H1 (cell line): ENCODE measurements at regions not wholly inside any gene's neighbourhood (a gene's known extent, or its start where the extent isn't known, plus 50 kb on each side); places are given as distances from the start of the nearest gene placed in this dataset.
"Not testable (repeated sequence)": the region's sequence is repeated elsewhere in the genome, so short reads cannot be mapped to it uniquely, and the experiment has no call there.

ENCODE experiments used
- CTCF ChIA-PET: fragments of 300-600 bp; sonication (Branson Sonifier 250); formaldehyde crosslinking; loops from one replicate; lab custom pipeline; 2021; ENCODE audit not compliant: partially characterized antibody; lab: Charles Lee
- POLR2A ChIA-PET: fragments of 300-600 bp; sonication (Branson Sonifier 250); formaldehyde crosslinking; loops from one replicate; lab custom pipeline; 2021; ENCODE audit warnings: inconsistent platforms; ENCODE audit not compliant: partially characterized antibody; lab: Charles Lee
- DNase-seq, 2 experiments: peaks; one replicate each; pipeline versions ENCODE4 v3.0.0 to v3.0.0-alpha.2; 2010 to 2022; ENCODE audit warnings: low spot score in 2 of 2, low read depth in 1 of 2, mixed read lengths in 1 of 2
- FAIRE-seq: peaks from 2 replicates; lab custom pipeline; 2011; peaks lifted over from hg19 to GRCh38; lab: Jason Lieb, UNC
- H2AFZ ChIP-seq: 2 replicates; pipeline ENCODE4 v1.8.1; 2012; ENCODE audit warnings: low read length, inconsistent platforms
- H2AK5ac ChIP-seq: 2 replicates; pipeline ENCODE4 v1.6.1; 2013; ENCODE audit warnings: low read depth, low read length
- H2BK120ac ChIP-seq: replicated peaks from 2 replicates; pipeline ENCODE3; 2013; ENCODE audit warnings: low read depth, low read length, inconsistent platforms
- H2BK12ac ChIP-seq: 2 replicates; pipeline ENCODE4 v1.6.1; 2013; ENCODE audit warnings: low read depth, low read length
- H2BK15ac ChIP-seq: 2 replicates; pipeline ENCODE4 v1.6.1; 2013; ENCODE audit warnings: low read length
- H2BK20ac ChIP-seq: 2 replicates; pipeline ENCODE4 v1.6.1; 2013; ENCODE audit warnings: low read length
- H2BK5ac ChIP-seq: 2 replicates; pipeline ENCODE4 v1.6.1; 2013; ENCODE audit warnings: low read depth, low read length
- H3K14ac ChIP-seq: 2 replicates; pipeline ENCODE4 v1.6.1; 2013; ENCODE audit warnings: inconsistent platforms; ENCODE audit not compliant: insufficient read length
- H3K18ac ChIP-seq: 2 replicates; pipeline ENCODE4 v1.6.1; 2013; ENCODE audit warnings: low read length; ENCODE audit errors: extremely low read depth
- H3K23ac ChIP-seq: 2 replicates; pipeline ENCODE4 v1.6.1; 2013; ENCODE audit warnings: inconsistent platforms; ENCODE audit not compliant: insufficient read length
- H3K23me2 ChIP-seq: 2 replicates; pipeline ENCODE4 v1.6.1; 2013; ENCODE audit warnings: low read depth, low read length
- H3K27ac ChIP-seq: 2 replicates; pipeline ENCODE4 v1.6.1; 2011; ENCODE audit warnings: low read depth, low read length, inconsistent platforms
- H3K27me3 ChIP-seq, 4 experiments: replicated peaks in 1 of 4; 1 replicate in 1 of 4; 2 replicates in 3 of 4; pipeline versions ENCODE4 v1.6.1 to v1.8.1; 2011 to 2013; ENCODE audit warnings: low read length in 3 of 4, mild to moderate bottlenecking in 3 of 4, inconsistent platforms in 2 of 4, mixed read lengths in 2 of 4, moderate library complexity in 1 of 4; ENCODE audit not compliant: control insufficient read depth in 3 of 4, insufficient read depth in 3 of 4; ENCODE audit errors: extremely low read depth in 1 of 4
- H3K36me3 ChIP-seq, 4 experiments: 2 replicates each; pipeline versions ENCODE4 v1.6.1 to v1.8.1; 2011 to 2013; ENCODE audit warnings: mild to moderate bottlenecking in 4 of 4, low read length in 3 of 4, moderate library complexity in 2 of 4, control low read depth in 1 of 4, inconsistent platforms in 1 of 4; ENCODE audit not compliant: insufficient read depth in 4 of 4, control insufficient read depth in 2 of 4
- H3K4ac ChIP-seq: replicated peaks from 2 replicates; pipeline ENCODE3; 2013; ENCODE audit warnings: low read length, low read depth, mixed read lengths, inconsistent platforms; ENCODE audit not compliant: insufficient read length
- H3K4me1 ChIP-seq, 4 experiments: replicated peaks in 1 of 4; 1 replicate in 1 of 4; 2 replicates in 3 of 4; pipeline versions ENCODE4 v1.6.1 to v1.8.1; 2011 to 2013; ENCODE audit warnings: low read length in 3 of 4, inconsistent platforms in 2 of 4, mixed read lengths in 1 of 4; ENCODE audit not compliant: insufficient read depth in 4 of 4, control insufficient read depth in 3 of 4
- H3K4me2 ChIP-seq, 2 experiments: 2 replicates each; pipeline versions ENCODE4 v1.6.1 to v1.8.1; 2011 to 2013; ENCODE audit warnings: low read depth in 2 of 2, low read length in 2 of 2, control low read depth in 1 of 2, inconsistent platforms in 1 of 2, mild to moderate bottlenecking in 1 of 2; ENCODE audit not compliant: insufficient read depth in 1 of 2
- H3K4me3 ChIP-seq, 4 experiments: fragments of 200-600, 300-600 bp in 1 of 4; sonication (generic), shearing (Covaris generic), sonication (Bioruptor Twin) in 1 of 4; 2 replicates each; pipeline versions ENCODE4 v1.5.1 to v1.8.1; 2011 to 2016; ENCODE audit warnings: low read length in 4 of 4, low read depth in 3 of 4, control low read depth in 2 of 4, inconsistent platforms in 2 of 4, mild to moderate bottlenecking in 2 of 4, mixed read lengths in 1 of 4, moderate library complexity in 1 of 4; ENCODE audit not compliant: insufficient read depth in 2 of 4; ENCODE audit errors: extremely low read depth in 1 of 4
- H3K56ac ChIP-seq: replicated peaks from 2 replicates; pipeline ENCODE3; 2013; ENCODE audit warnings: low read depth, mild to moderate bottlenecking, mixed read lengths, low read length, inconsistent platforms; ENCODE audit not compliant: insufficient read length
- H3K79me1 ChIP-seq: 2 replicates; pipeline ENCODE4 v1.6.1; 2013; ENCODE audit warnings: low read depth, low read length, control low read depth
- H3K79me2 ChIP-seq, 2 experiments: 2 replicates each; pipeline versions ENCODE4 v1.6.1 to v1.8.1; 2012 to 2013; ENCODE audit warnings: low read length in 2 of 2, mild to moderate bottlenecking in 2 of 2, inconsistent platforms in 1 of 2; ENCODE audit not compliant: insufficient read depth in 2 of 2, control insufficient read depth in 1 of 2
- H3K9ac ChIP-seq, 4 experiments: replicated peaks in 1 of 4; 1 replicate in 1 of 4; 2 replicates in 3 of 4; pipeline versions ENCODE4 v1.6.1 to v1.8.1; 2011 to 2013; ENCODE audit warnings: low read depth in 3 of 4, low read length in 3 of 4, control low read depth in 2 of 4, mild to moderate bottlenecking in 2 of 4, moderate library complexity in 2 of 4, inconsistent platforms in 1 of 4; ENCODE audit errors: extremely low read depth in 1 of 4
- H3K9me3 ChIP-seq, 2 experiments: 2 replicates each; pipeline versions ENCODE4 v1.6.1 to v1.8.1; 2012 to 2013; ENCODE audit warnings: mild to moderate bottlenecking in 2 of 2, moderate library complexity in 2 of 2, control low read depth in 1 of 2, inconsistent platforms in 1 of 2, low read depth in 1 of 2, low read length in 1 of 2, mixed read lengths in 1 of 2; ENCODE audit not compliant: insufficient read depth in 2 of 2
- H4K20me1 ChIP-seq, 2 experiments: replicated peaks in 1 of 2; 2 replicates each; pipeline versions ENCODE3 to v1.8.1; 2011 to 2013; ENCODE audit warnings: inconsistent platforms in 2 of 2, low read length in 2 of 2, mild to moderate bottlenecking in 1 of 2; ENCODE audit not compliant: insufficient read depth in 2 of 2, control insufficient read depth in 1 of 2
- H4K5ac ChIP-seq: 2 replicates; pipeline ENCODE4 v1.6.1; 2013; ENCODE audit warnings: low read length, low read depth, mixed read lengths, inconsistent platforms; ENCODE audit not compliant: insufficient read length
- H4K8ac ChIP-seq: 2 replicates; pipeline ENCODE4 v1.8.0; 2013; ENCODE audit warnings: mild to moderate bottlenecking, moderate library complexity, low read length, inconsistent platforms; ENCODE audit not compliant: insufficient read depth; ENCODE audit errors: extremely low read depth
- H4K91ac ChIP-seq: replicated peaks from 2 replicates; pipeline ENCODE3; 2013; ENCODE audit warnings: low read length, mixed read lengths, inconsistent platforms; ENCODE audit not compliant: insufficient read length
- EGR1 ChIP-seq: IDR thresholded peaks from 2 replicates; pipeline ENCODE4 v1.6.1; 2011; ENCODE audit warnings: low read depth, low read length, borderline replicate concordance
- RNF2 ChIP-seq: fragments of 200-900, 300-1000 bp; sonication (generic); IDR thresholded peaks from 2 replicates; pipeline ENCODE4 v1.7.1; 2016; ENCODE audit warnings: borderline replicate concordance, low read depth, mild to moderate bottlenecking, antibody characterized with exemption, low read length; ENCODE audit not compliant: poor library complexity, severe bottlenecking; ENCODE audit errors: missing control alignments
- TAF7 ChIP-seq: optimal IDR thresholded peaks from 2 replicates; pipeline ENCODE3; 2011; ENCODE audit warnings: low read depth, mild to moderate bottlenecking, inconsistent platforms, low read length, moderate library complexity, borderline replicate concordance
- WGBS, 2 experiments: shearing (Covaris generic) in 1 of 2; methylation state at CpG; one replicate each; pipeline versions ENCODE4 v1.1.6 to v1.1.7; 2013 to 2015; ENCODE audit warnings: low lambda C conversion rate in 2 of 2, mixed read lengths in 2 of 2, inconsistent platforms in 1 of 2, low coverage in 1 of 2, missing lambda C conversion rate in 1 of 2; ENCODE audit not compliant: insufficient replicate concordance in 2 of 2, insufficient coverage in 1 of 2, insufficient read length in 1 of 2; ENCODE audit errors: extremely low coverage in 1 of 2, missing lambda C conversion rate in 1 of 2; 5-methylcytosine and 5-hydroxymethylcytosine counted together

DNA sequence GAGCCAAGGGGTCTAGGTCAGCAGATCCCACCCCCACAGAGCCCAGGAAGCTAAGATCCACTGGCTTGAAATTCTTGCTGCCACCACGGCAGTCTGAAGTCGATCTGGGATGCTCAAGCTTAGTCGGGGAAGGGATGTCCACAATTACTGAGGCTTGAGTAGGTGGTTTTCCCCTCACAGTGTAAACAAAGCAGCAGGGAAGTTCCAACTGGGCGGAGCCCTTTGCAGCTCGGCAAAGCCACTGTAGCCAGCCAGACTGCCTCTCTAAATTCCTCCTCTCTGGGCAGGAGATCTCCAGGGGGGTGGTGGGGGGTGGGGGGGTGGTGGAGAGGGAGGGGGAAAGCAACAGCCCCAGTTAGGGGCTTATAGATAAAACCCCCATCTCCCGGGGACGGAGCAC lies 419.5 kb downstream of the NUP35 start (continued):
- TF ChIP-seq TAF7 (no peak), EGR1 (no peak), RNF2 (no peak)

DNA sequence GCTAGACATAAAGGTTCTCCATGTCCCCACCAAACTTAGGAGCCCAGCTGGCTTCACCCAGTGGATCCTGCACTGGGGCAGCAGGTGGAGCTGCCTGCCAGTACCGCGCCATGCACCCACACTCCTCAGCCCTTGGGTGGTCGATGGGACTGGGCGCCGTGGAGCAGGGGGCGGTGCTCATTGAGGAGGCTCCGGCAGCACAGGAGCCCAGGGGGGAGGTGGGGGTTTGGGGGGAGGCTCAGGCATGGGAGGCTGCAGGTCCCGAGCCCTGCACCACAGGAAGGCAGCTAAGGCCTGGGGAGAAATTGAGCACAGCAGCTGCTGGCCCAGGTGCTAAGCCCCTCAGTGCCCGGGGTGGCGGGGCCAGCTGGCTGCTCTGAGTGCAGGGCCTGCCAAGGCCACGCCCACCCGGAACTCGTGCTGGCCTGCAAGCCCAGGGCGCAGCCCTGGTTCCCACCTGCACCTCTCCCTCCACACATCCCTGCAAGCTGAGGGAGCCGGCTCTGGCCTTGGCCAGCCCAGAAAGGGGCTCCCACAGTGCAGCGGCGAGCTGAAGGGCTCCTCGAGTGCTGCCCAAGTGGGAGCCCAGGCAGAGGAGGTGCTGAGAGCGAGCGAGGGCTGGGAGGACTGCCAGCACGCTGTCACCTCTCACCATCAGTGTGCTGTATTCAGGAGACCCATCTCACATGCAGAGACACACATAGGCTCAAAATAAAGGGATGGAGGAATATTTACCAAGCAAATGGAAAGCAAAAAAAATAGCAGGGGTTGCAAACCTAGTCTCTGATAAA lies 422.5 kb downstream of the NUP35 start:
- H3K56ac ChIP-seq, H3K18ac ChIP-seq, FAIRE-seq, DNase-seq, H3K14ac ChIP-seq, H2AK5ac ChIP-seq, H3K27me3 ChIP-seq, H3K79me1 ChIP-seq, H4K20me1 ChIP-seq, H3K9ac ChIP-seq, H3K23me2 ChIP-seq, H3K27ac ChIP-seq, H3K4me2 ChIP-seq, H4K8ac ChIP-seq, H4K91ac ChIP-seq, H2AFZ ChIP-seq, H3K4me1 ChIP-seq, H3K23ac ChIP-seq, POLR2A ChIA-PET, H2BK120ac ChIP-seq, H2BK20ac ChIP-seq, H3K36me3 ChIP-seq, H2BK12ac ChIP-seq, H3K79me2 ChIP-seq, H4K5ac ChIP-seq, H3K4me3 ChIP-seq, H3K4ac ChIP-seq, H2BK5ac ChIP-seq, H2BK15ac ChIP-seq: not testable (repeated sequence)
- peaks cover 0 to 10% of the 10 kb centered on the region in 2 experiments; a peak in 1 of 4 replicates for H3K9me3 ChIP-seq
- CTCF ChIA-PET, result interaction anchor here (1.1 to 1.3 kb wide), 2 partner anchors 29 to 206 kb away, joined by 3 read pairs; no protein-coding TSS in a partner anchor
- WGBS, 2 experiments, result 95% methylated on average over 6 of the region's 21 CpGs; no CpG with 5 or more reads in 1 of the 2 experiments
